ENCODE measurements at regions not wholly inside any gene's neighbourhood (a gene's known extent, or its start where the extent isn't known, plus 50 kb on each side); places are given as distances from the start of the nearest gene placed in this dataset.
A peak's percentile ranks its signal among the peaks of the same experiment; 100 is the strongest.

- no peak for DNase-seq (ENCODE audit: low spot score)
Measured at GRCh38 chr15:79186616-79187015, 95.9 kb upstream of the ANKRD34C start.

- no peak for DNase-seq (ENCODE audit: low spot score)
Measured at GRCh38 chr15:79185199-79185598, 94.6 kb upstream of the RASGRF1 start.

GRCh38 chr15:79184465-79184892 is 93.9 kb upstream of the RASGRF1 start:
- peak; percentile 77 for DNase-seq (ENCODE audit: low spot score)

- no peak for DNase-seq (ENCODE audit: low spot score)
Measured at GRCh38 chr15:79180318-79180717, 89.7 kb upstream of the RASGRF1 start.

GRCh38 chr15:79179597-79179996 is 89.0 kb upstream of the RASGRF1 start:
- DNase-seq (ENCODE audit: low spot score) = no peak

GRCh38 chr15:79179108-79179561 is 88.6 kb upstream of the RASGRF1 start:
- DNase-seq (ENCODE audit: low spot score) = peak; percentile 44

GRCh38 chr15:79178594-79178993 is 88.0 kb upstream of the RASGRF1 start:
- DNase-seq (ENCODE audit: low spot score) = no peak

- no peak for DNase-seq (ENCODE audit: low spot score)
Measured at GRCh38 chr15:79176151-79176550, 85.6 kb upstream of the RASGRF1 start.

- no peak for DNase-seq (ENCODE audit: low spot score)
Measured at GRCh38 chr15:79172801-79173460, 82.4 kb upstream of the RASGRF1 start.

- DNase-seq (ENCODE audit: low spot score) = peak; percentile 91
Measured at GRCh38 chr15:79172032-79172481, 81.5 kb upstream of the RASGRF1 start.

- DNase-seq (ENCODE audit: low spot score) = peak; percentile 88
Measured at GRCh38 chr15:79171320-79172031, 80.9 kb upstream of the RASGRF1 start.

GRCh38 chr15:79170256-79170664 is 79.7 kb upstream of the RASGRF1 start:
- peak; percentile 88 for DNase-seq (ENCODE audit: low spot score)

- peak; percentile 49 for DNase-seq (ENCODE audit: low spot score)
Measured at GRCh38 chr15:79169526-79170133, 79.0 kb upstream of the RASGRF1 start.

GRCh38 chr15:79168922-79169456 is 78.4 kb upstream of the RASGRF1 start:
- peak; percentile 82 for DNase-seq (ENCODE audit: low spot score)

- DNase-seq (ENCODE audit: low spot score) = no peak
Measured at GRCh38 chr15:79167776-79168175, 77.2 kb upstream of the RASGRF1 start.

- no peak for DNase-seq (ENCODE audit: low spot score)
Measured at GRCh38 chr15:79166311-79166955, 75.9 kb upstream of the RASGRF1 start.

- no peak for DNase-seq (ENCODE audit: low spot score)
Measured at GRCh38 chr15:79164465-79164864, 73.9 kb upstream of the RASGRF1 start.

- DNase-seq (ENCODE audit: low spot score) = no peak
Measured at GRCh38 chr15:79164043-79164442, 73.5 kb upstream of the RASGRF1 start.

- DNase-seq (ENCODE audit: low spot score) = no peak
Measured at GRCh38 chr15:79163395-79163794, 72.8 kb upstream of the RASGRF1 start.

GRCh38 chr15:79161837-79162508 is 71.4 kb upstream of the RASGRF1 start:
- no peak for DNase-seq (ENCODE audit: low spot score)

- no peak for DNase-seq (ENCODE audit: low spot score)
Measured at GRCh38 chr15:79160211-79160610, 69.6 kb upstream of the RASGRF1 start.

All from SK-N-DZ (cell line).